Renal cortical epithelial cell (primary cell): ENCODE measurements at regions not wholly inside any gene's neighbourhood (a gene's known extent, or its start where the extent isn't known, plus 50 kb on each side); places are given as distances from the start of the nearest gene placed in this dataset.
"Not testable (repeated sequence)": the region's sequence is repeated elsewhere in the genome, so short reads cannot be mapped to it uniquely, and the experiment has no call there.

Experiments
- DNase-seq: peaks from one replicate; pipeline ENCODE4 v3.0.0-alpha.2; 2011; ENCODE audit warnings: low read depth

DNA sequence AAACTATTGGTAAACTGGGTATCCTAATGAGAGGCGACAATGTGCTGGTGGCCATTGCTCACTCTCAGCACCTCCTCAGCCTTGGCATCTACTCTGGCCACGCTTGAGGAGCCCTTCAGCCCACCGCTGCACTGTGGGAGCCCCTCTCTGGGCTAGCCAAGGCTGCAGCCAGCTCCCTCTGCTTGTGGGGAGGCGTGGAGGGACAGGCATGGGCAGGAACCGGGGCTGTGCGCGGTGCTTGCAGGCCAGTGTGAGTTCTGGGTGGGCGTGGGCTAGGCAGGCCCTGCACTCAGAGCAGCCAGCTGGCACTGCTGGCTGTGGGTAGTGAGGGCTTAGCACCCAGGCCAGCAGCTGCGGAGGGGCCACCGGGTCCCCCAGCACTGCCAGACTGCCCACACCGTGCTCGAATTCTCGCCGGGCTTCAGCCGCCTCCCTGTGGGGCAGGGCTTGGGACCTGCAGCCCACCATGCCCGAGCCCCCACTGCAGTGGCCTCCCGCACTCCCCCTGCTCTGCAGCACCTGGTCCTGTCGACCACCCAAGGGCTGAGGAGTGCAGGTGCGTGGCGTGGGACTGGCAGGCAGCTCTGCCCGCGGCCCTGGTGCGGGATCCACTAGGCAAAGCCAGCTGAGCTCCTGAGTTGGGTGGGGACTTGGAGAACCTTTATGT, 575.9 kb upstream of the ANO3 start:
- DNase-seq = no peak

DNA sequence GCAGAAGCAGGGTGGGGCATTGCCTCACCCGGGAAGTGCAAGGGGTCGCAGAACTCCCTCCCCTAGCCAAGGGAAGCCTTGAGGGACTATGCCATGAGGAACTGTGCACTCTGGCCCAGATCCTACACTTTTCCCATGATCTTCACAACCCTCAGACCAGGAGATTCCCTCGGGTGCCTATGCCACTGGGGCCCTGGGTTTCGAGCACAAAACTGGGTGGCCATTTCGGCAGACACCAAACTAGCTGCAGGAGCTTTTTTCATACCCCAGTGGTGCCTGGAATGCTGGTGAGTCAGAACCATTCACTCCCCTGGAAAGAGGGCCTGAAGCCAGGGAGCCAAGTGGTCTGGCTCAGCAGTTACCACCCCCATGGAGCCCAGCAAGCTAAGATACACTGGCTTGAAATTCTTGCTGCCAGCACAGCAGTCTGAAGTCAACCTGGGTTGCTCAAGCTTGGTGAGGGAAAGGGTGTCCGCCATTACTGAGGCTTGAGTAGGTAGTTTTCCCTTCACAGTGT, 573.7 kb upstream of the ANO3 start:
- peak; percentile 68 for DNase-seq

DNA sequence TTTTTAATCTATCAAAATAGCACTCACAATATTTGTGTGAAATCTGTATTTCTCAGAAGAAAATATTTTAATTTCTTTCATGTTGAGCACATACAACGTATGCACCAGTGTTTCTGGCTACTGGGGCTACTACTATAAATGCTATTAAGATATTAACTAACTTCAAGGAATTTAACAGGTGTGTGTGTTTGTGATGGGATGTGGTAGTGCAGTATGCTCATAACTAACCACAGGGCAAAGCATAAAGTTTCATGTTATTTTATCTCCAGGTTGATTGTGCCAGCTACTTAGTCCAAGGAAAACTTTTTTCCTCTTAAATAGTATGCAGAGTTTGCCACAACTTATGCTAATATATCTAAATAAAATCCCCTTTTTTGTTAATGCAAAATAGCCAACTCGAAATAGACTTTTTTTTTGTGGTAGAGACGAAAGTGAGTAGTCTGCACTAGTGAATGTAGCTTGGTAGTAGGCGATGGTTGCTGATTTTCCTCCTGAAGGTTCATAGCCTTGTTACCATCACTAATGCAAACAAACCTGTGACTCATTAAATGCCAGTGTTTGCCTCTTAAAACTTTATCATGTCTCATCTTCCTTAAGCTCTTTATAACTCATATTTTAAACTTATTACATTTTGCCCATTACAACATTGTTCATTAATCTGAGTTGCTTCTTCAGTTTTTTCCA, 565.5 kb upstream of the ANO3 start:
- DNase-seq = no peak

DNA sequence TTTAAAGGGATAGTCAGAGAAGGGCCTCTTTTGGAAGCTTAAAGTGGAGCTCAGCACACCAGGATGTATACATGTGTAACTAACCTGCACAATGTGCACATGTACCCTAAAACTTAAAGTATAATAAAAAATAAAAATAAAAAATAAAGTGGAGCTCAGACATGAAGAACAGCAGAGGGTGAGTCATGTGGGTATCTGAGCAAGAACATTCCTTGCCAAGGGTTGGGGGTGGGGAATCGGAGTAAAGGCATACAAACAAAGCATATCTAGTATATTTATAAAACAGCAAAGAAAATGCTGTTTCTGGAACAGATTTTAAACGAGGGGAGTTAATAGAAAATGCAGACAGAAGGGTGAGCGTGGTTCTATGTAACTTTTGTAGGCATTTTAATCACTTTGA, 562.6 kb upstream of the ANO3 start:
- DNase-seq = peak; percentile 49

DNA sequence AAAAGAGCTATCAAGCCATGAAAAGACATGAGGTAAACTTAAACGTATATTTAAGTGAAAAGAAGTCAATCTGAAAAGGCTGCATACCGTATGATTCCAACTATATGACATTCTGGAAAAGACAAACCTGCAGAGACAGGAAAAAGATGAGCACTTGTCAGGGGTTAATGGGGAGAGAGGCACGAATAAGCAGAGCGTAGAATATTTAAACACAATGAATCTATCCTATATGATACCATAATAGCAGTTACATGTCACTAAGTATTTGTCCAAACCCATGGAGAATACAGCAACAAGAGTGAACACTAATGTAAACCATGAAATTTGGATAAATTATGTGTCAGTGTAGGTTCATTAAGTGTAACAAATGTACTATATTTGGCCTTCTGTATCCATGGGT, 560.3 kb upstream of the ANO3 start:
- DNase-seq = no peak

DNA sequence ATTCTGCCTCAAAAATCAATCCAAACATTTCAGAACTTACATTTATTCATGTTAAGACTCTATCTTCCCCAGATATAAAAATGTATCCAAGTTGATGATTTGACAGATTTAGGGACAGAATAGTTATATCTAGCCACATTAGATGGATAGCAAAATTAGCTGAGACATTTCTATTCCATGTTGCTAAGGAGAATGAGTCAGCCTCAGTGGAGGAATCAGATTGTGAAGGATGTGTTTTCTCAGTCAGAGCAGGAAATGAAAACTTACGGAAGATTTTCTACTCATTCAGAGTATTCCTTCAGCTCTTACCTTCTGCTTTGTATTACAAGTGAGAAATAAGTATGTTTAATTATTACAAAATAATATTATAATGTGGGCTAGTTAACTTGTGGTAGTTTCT, 556.3 kb upstream of the ANO3 start:
- no peak for DNase-seq

DNA sequence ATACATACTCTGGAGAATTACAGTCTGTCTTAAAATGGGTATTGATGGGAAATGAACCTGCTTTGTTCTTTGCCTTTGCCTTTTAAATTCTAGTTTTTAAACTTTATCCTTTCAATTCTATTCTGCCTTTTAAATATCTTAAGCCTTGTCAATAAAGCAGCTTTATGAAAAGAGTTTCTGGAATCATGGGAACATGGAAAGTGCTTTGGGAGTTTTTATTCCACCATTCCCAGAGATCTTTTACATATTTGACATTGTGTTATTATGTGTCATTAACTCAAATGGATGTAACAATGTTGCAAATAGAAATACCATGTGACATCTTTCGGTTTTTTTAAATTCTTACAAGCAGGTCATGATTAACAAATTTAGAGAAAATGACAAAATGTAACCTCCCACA, 555.7 kb upstream of the ANO3 start:
- no peak for DNase-seq

DNA sequence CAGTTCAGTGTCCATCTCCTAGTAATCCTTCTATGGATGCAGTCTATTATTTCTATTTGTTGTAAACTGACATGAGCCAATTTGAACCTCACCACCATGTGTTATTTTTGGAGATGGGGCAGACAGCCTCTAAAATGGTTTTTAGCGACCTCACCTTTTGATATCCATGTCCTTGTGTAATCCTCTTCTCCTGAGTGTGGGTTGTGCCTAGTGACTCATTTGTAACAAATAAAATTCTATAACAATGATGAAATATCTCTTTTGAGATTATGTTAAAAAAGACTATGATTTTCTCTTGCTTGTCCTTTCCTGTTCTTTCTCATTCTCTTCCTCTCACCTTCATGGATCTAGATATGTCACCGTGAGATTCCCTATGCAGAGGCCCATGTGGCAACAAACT, 554.6 kb upstream of the ANO3 start:
- no peak for DNase-seq

DNA sequence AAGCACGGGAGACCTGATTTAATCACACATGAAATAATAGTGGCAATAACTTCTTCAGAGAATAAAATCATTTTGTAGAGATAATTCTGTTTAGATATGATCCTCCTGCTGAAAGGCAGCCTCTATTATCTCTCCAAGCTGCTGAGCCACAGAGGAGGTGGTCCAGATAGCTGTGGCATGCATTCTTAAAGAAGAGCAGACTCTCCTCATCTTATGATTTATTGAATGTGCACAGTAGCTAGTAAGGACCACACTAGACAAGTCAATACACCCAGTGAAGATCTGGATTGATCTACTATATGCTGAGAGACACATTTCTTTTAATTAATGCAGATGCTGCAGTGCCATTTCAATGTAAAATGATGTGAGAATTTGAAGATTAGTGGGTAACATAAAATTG, 552.9 kb upstream of the ANO3 start:
- no peak for DNase-seq

DNA sequence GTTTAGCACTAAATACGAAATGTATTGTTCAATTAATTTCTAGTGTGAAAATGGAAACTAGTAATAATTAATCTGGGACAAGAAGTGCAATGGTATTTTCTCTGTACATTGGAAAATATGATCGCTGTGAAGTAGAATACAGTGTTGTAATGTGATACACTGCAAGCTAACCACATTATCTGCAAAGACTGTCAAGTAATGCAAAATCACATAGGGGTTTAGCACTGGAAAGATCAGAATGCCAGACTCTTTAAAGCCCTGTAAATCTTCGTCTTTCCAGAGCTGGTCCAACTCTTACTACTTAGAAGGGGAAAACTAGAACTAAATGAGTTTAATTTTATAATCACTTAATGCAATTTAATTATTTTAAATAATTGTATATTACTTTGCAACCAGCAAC, 544.5 kb upstream of the ANO3 start:
- DNase-seq = no peak

DNA sequence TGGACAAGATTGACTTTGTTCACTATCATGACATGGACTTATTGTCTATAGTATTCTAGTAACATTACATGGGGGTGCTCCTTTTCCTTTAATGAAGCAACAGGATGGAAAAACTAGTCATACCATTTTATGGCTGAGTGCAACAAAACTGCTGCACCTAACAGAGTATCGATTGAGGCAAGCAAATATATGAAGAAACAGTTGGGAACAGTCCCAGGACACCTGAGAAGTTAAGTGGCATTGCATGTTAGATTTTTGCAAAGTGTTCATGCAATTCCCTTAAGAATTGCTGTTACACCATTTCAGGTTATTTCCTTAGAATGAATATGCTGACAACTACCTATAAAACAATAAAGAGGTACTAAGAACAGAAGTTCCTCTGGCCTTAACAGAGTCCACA, 541.5 kb upstream of the ANO3 start:
- no peak for DNase-seq

DNA sequence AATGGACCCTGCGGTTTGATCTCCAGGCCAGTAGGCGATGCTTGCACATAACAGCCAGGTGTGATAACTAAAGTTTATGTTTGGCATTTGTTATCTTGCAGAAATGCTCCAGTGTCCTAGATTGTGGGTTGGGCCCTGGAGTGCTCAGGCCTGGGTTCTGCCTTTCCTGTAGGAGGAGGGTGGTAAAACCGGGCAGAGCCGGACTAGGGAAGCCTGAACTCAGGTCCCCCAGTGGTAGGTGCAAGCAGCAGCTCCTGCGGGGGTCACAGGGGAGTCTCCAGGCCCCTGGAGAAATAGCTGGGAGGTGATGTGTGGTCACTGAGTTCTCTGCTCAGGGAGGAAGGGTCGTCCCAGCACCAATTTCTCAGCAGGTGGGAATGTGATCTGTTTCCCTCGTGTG, 538.3 kb upstream of the ANO3 start:
- no peak for DNase-seq

DNA sequence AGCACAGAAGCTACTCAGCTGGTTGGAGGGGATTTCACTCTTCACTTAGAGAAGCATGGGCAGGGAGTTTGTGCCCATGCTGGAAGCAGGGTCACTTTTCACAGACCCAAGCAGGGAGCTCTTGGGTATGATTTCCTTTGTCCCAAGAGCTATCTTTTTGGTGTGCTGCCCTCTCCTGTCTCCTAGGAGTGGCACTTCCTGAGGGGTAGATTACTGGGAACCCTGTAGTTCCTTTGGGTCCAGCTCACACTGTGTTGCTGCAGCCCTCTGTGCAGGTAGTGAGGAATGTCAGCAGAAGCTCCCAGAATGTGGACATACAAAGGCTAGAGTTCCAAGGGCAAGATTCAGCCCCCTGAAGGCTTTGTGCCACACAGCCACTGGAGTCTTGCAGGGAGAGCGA, 537.1 kb upstream of the ANO3 start:
- no peak for DNase-seq

DNA sequence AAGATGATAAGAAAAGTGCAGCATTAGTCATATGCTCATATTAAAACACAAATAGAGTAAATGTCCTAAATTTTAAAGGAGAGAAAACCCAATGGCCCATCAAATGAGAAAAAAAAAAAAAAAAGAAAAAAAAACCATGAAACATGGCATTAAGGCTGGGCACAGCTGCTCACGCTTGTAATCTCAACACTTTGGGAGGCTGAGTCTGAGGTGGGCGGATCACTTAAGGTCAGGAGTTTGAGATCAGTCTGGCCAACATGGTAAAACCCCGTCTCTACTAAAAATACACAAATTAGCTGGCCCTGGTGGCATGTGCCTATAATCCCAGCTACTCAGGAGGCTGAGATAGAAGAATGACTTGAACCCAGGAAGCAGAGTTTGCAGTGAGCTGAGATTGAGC, 515.5 kb upstream of the ANO3 start:
- no peak for DNase-seq

DNA sequence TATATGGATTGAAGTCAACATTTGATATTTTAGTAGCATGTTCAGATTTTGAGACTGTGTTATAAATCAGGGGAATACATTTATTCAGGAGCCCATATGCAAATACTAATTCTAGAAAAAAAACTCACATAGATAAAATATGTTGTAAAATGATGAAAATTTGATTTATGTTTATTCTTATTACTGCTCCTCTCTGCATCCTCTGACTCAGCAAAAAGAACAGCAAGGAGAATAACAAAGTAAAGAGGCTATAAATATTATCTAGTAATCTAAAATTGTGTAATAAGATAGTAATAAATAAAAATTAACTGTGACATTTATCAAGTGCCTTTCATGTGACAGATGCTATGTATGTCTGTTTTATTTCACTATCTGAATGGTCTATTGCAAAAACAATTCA, 507.2 kb upstream of the ANO3 start:
- no peak for DNase-seq

DNA sequence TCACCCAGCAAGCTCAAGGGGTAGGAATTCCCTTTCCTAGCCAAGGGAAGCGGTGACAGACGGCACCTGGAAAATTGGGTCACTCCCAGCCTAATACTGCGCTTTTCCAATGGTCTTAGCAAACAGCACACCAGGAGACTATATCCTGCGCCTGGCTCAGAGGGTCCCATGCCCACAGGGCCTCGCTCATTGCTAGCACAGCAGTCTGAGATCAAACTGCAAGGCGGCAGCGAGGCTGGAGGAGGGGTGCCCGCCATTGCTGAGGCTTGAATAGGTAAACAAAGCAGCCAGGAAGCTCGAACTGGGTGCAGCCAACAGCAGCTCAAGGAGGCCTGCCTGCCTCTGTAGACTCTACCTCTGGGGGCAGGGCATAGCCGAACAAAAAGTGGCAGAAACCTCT, 500.4 kb upstream of the ANO3 start:
- not testable (repeated sequence) for DNase-seq

DNA sequence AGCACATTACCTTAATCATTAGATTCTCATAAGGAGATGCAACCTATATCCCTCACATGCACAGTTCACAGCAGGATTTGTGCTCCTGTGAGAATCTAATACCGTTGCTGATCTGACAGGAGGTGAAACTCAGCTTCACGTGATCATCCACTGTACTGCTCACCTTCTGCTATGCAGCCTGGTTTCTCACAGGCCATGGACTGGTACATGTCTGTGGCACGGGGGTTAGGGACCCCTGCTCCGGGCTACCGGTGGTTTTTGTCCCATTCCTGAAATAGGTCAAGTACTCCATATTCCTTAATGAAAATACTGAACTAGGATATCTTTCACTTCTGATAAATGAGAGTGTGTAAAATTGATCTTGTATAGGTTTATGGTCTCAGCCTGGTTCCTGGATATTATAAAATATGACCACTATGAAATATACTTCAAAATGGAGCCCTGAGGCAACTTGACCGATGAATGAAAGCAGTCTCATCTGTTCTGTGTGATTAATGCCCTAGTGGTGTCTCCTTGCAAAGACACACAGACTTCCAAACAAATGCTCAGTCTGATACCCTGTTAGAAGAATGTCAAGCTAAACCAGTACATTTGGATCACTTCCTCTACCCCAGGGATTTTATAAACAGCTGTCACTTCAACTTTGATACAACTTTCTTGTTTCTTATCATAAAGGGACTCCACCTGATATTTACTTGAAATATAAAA, 492.9 kb upstream of the ANO3 start:
- peak; percentile 7 for DNase-seq

DNA sequence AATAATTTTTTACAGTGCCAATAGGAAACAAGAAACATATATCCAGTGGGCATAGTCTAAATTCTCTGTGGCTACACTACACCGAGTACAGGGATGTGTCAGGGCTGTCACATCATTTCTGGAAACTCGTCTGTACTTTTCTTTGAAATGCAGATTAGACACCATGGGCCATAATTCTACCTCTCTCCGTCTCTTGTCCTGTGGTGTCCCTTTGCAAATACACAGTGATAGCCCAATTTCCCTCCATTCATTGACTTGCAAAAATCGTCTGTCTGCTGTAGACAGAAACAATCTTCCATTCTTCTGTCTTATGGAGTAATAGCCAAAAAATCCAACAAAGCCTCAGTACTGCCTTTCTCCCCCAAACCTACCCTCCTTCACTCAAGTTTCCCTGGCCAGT, 487.1 kb upstream of the ANO3 start:
- no peak for DNase-seq

DNA sequence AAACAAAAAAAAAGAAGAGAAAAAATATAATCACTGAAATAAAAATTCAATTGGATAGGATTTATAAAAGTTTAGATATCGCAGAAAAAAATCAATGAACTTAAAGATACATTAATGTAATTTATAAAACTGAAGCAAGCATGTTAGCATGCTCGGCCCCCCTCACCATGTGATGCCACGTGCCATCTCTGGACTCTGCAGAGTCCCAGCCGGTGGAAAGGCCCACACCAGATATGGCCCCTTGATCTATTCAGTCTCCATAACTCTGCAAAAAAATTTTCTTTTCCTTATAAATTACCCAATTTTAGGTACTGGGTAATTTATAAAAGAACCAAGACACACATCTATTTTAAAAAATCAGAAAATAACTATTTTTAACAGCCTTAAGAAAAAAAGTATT, 476.0 kb upstream of the ANO3 start:
- DNase-seq = no peak

DNA sequence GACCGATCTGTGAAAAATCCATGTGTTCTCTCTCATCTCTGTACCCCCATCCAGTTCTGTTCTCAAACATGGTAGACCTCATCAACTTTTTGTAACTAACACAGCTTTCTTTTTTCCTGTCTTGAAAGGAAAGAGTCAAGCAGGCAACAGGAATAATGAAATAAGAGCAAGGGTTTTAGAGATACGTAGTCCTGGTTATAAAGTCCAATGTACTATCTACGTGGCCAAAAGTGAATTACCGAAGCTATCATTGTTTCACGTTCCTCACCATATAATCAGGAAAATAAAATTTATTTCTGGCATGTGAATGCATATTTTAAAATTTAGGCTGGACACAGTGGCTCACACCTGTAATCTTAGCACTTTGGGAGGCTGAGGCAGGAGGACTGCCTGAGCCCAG, 472.2 kb upstream of the ANO3 start:
- DNase-seq = no peak

DNA sequence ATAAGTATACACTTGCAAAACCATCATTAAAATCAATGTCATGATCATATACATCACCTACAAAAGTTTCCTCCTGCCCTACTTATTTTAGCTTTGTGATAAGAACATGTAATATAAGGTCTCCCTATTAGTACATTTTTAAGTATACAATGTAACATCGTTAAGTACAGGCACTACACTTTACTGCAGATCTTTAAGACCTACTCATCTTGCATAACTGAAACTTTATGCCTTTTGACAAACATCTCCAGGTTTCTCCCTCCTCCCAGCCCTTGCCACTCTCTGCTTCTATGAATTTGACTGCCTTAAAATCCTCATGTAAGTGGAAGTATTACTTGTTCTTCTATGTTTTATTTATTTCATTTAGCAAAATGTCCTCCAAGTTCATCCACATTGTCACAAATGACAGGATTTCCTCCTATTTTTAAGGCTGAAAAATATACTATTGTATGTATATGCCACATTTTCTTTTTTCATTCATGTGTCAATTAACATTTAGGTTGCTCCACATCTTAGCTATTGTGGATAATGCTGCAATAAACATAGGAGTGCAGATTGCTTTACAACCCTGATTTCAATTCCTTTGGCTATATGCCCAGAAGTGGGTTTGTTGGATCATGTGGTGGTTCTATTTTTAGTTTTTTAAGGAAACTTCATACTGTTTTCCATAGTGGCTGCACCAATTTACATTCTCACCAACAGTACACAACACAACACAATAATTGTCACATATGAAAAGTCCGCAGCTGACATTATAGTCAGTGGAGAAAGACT, 471.1 kb upstream of the ANO3 start:
- peak; percentile 83 for DNase-seq

DNA sequence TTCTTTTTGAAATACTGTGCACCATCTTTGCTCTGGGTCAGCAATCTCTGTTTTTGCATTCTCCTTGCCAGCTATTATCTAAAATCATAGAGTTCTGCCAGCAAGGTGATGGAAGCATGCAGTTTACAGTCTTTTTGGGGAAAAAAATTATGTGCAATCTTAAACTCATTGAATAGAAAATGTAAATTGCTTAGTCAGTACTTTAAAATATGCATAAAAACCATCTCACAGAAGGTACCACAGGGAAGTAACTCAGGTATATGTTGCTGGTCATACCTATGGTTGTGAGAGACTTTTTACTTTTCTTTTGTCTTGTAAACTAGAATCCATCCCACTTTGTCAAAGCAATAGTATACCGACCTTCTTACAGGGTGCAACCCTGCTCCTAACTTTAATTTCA, 469.8 kb upstream of the ANO3 start:
- DNase-seq = no peak
